Right atrium auricular region (tissue), 2 donors: ENCODE measurements at regions not wholly inside any gene's neighbourhood (a gene's known extent, or its start where the extent isn't known, plus 50 kb on each side); places are given as distances from the start of the nearest gene placed in this dataset.
A peak's percentile ranks its signal among the peaks of the same experiment; 100 is the strongest.
"Not testable (repeated sequence)": the region's sequence is repeated elsewhere in the genome, so short reads cannot be mapped to it uniquely, and the experiment has no call there.

Source experiments
- DNase-seq: peaks from one replicate; pipeline ENCODE4 v3.0.0-alpha.2; 2019; ENCODE audit warnings: low spot score
- H3K27ac ChIP-seq, 2 donors: fragments of 200-600 bp; sonication (generic); 1 replicate in 1 of 2; 2 replicates in 1 of 2; pipeline ENCODE4 v1.5.1; 2016 to 2019
- H3K27me3 ChIP-seq, 2 donors: fragments of 200-600 bp; sonication (generic); one replicate each; pipeline versions ENCODE4 v1.5.1 to v1.6.0; 2017 to 2019
- H3K36me3 ChIP-seq: fragments of 200-600 bp; sonication (generic); one replicate; pipeline ENCODE4 v1.5.1; 2016
- H3K4me1 ChIP-seq, 2 donors: fragments of 200-600 bp; sonication (generic); one replicate each; pipeline versions ENCODE4 v1.5.1 to v1.6.0; 2017 to 2019
- H3K4me3 ChIP-seq, 2 donors: fragments of 200-600 bp; sonication (generic); 1 replicate in 1 of 2; 2 replicates in 1 of 2; pipeline ENCODE4 v1.5.1; 2017 to 2019; ENCODE audit warnings: mild to moderate bottlenecking in 1 of 2, moderate library complexity in 1 of 2
- H3K9me3 ChIP-seq, 2 donors: fragments of 200-600 bp; sonication (generic); one replicate each; pipeline ENCODE4 v1.5.1; 2019
- TF ChIP-seq, protein P1 (sequence below), 2 donors: fragments of 200-600 bp; sonication (generic); IDR thresholded peaks; one replicate each; pipeline ENCODE4 v1.5.1; 2019; ENCODE audit warnings: antibody characterized with exemption in 2 of 2

DNA sequence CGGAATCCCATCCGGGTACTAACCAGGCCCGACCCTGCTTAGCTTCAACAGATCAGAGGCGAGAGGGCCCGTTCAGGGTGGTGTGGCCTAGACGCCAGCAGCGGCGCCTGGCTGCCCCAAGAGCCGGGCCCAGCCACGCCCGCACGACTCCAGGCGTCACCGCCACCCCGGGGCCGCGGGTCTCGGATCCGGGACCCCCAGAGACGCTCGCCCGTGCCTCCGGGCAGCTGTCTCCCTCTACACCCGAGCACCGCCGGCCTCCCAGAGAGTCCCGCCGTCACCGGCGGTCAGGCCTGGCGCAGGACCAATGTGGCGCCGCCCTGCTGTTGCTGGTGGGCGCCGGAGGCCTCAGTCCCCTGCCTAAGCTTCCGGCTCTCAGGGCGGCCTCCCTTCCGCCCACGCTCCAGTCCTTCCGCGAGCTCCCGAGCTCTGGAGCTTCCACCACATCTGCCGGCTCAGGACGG is 441.2 kb upstream of the DEFB115 start:
- Histone ChIP-seq H3K27ac (no peak overlapping the region), H3K36me3 (no peaks in the 10 kb centered on the region), H3K4me1 (no peaks in the 10 kb centered on the region), H3K4me3 (peak overlapping the region in 1 of 2 donors; percentile 15), H3K27me3 (no peaks in the 10 kb centered on the region), H3K9me3 (peaks cover 0 to 16% of the 10 kb centered on the region in 2 donors)
- TF ChIP-seq, protein P1, sequence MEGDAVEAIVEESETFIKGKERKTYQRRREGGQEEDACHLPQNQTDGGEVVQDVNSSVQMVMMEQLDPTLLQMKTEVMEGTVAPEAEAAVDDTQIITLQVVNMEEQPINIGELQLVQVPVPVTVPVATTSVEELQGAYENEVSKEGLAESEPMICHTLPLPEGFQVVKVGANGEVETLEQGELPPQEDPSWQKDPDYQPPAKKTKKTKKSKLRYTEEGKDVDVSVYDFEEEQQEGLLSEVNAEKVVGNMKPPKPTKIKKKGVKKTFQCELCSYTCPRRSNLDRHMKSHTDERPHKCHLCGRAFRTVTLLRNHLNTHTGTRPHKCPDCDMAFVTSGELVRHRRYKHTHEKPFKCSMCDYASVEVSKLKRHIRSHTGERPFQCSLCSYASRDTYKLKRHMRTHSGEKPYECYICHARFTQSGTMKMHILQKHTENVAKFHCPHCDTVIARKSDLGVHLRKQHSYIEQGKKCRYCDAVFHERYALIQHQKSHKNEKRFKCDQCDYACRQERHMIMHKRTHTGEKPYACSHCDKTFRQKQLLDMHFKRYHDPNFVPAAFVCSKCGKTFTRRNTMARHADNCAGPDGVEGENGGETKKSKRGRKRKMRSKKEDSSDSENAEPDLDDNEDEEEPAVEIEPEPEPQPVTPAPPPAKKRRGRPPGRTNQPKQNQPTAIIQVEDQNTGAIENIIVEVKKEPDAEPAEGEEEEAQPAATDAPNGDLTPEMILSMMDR (IDR thresholded peaks at IDR 0.05) = no peak
- no peak for DNase-seq

DNA sequence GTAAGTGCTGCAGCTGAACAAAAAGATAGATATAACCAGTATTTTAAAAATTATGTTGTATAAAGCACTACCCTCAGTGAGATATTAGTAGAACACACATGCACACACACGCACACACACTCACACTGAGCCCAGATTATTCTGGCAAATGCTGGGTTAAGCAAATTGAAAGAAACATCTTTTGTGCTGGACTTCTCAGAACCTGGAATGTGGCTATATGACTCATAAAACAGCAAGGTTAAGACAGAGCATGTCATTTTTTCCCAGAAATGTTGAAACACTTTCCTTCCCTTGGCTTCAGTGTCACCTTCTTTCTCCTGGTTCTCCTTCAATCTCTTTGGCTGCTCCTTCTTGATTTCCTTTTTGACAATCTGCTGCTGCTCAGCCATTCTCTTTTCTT is 435.8 kb upstream of the DEFB115 start:
- not testable (repeated sequence) for H3K36me3 ChIP-seq, DNase-seq, H3K27me3 ChIP-seq, H3K4me3 ChIP-seq, H3K27ac ChIP-seq, H3K4me1 ChIP-seq
- H3K9me3 ChIP-seq = peaks cover 0 to 15% of the 10 kb centered on the region in 2 donors

DNA sequence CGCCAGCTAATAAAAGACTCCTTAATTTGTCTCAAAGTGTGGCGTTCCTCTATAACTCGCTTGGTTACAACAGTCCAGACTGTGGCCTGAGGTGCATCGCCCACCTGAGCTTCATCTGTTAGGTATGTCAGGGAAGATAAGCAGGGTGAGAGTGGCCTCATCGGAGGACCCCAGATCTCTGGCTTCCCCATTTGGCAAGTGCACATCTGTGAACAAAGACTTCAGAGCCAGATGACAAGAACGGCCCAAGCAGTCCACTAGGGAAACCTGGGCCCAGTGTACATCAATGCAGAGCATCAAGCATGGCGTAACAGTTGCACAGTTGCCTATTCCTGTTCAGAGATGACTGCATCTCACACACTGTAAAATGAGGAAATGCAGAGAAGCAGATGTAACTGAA is 432.8 kb upstream of the DEFB115 start:
- H3K4me1 ChIP-seq, H3K27ac ChIP-seq, DNase-seq, H3K9me3 ChIP-seq, H3K4me3 ChIP-seq, H3K36me3 ChIP-seq, H3K27me3 ChIP-seq: not testable (repeated sequence)

DNA sequence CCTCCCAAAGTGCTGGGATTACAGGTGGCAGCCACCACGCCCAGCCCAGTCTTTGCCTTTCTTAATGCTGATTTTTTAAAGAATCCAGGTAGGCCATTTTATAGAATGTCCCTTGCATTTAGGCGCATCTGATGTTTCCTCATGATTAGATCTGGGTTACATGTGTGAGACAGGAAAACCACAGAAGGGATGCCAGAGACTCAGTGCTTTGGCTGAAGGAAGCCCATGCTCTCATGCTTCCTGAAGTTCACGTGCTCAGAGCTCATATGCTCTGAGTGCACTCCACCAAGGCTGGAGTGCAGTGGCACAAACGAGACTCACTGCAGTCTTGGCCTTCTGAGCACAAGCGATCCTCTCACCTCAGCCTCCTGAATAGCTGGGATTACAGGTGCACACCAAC is 411.5 kb upstream of the DEFB115 start:
- DNase-seq, H3K27me3 ChIP-seq, H3K4me1 ChIP-seq, H3K36me3 ChIP-seq, H3K9me3 ChIP-seq, H3K27ac ChIP-seq, H3K4me3 ChIP-seq: not testable (repeated sequence)

DNA sequence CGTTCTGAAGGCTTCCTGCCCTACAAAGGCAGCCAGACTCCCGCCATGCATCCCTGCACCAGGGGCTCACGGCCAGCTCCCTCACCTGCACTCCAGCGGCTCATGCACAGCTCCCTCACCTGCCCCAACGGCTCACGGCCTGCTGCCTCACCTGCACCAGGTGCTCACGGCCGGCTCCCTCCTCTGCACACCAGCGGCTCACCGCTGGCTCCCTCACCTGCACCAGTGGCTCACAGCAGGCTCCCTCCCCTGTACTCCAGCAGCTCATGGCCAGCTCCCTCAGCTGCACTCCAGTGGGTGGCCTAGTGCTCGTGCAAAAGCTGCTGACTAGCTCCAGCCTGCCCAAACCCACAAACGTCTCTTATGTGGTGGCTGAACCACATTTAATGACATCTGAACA is 389.2 kb upstream of the DEFB115 start:
- not testable (repeated sequence) for H3K4me1 ChIP-seq, DNase-seq, H3K36me3 ChIP-seq, H3K27me3 ChIP-seq, H3K4me3 ChIP-seq, H3K27ac ChIP-seq, H3K9me3 ChIP-seq

DNA sequence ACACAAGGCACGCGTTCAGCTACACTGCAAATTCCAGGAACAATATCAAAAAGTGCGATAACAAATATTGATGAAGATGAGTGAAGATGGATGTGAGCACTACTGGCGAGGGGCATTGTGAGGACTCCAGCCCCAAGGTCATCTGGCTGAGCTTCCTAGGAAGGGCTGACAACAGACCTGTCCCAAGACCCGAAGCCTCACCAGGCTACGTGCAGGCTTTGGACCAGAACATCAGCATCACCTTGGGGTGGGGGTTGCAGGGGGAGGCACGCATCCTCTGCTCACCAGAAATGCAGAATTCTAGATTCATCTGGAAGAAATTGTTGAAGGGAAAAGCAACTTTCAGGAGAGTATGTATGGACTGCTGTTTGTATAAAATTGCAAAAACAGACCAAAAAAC is 386.3 kb upstream of the DEFB115 start:
- H3K36me3 ChIP-seq, DNase-seq, H3K27me3 ChIP-seq, H3K27ac ChIP-seq, H3K4me1 ChIP-seq, H3K4me3 ChIP-seq, H3K9me3 ChIP-seq: not testable (repeated sequence)

DNA sequence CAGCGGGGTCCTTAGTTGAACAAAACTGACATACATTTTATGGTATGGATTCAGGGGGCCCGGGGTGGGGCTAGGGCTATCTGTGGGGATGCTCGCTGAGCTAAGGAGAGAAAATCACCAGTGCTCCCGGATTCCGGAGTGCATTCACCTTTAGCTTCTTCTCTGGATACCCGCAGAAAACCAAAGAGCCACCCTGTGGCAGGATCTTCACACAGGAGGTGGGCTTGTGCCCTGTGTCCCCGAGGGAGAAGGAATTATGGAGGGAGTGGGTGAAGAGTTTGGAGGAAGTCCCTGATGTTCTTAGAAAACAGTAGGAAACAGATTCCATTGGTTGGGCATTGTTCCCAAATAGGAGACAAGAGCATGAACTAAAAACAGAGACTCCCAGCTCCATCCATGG is 385.2 kb upstream of the DEFB115 start:
- H3K27ac ChIP-seq, DNase-seq, H3K4me3 ChIP-seq, H3K9me3 ChIP-seq, H3K36me3 ChIP-seq, H3K4me1 ChIP-seq, H3K27me3 ChIP-seq: not testable (repeated sequence)

DNA sequence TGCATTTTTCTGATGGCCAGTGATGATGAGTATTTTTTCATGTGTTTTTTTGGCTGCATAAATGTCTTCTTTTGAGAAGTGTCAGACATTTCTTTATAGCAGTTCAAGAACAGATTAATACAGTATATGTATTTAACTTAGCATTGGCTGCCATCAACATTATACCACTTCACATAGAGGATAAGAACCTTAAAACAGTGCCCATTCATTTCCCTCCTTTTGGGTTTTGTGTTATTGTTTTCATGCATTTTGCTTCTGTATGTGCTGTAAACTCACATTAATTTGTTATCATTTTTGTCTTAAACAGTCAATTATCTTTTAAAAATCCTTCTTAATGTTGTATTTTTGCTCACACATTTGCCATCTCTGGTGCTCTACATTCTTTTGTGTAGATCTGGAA is 381.6 kb upstream of the DEFB115 start:
- not testable (repeated sequence) for H3K27me3 ChIP-seq, H3K4me1 ChIP-seq, H3K36me3 ChIP-seq, H3K27ac ChIP-seq, H3K4me3 ChIP-seq, DNase-seq, H3K9me3 ChIP-seq

DNA sequence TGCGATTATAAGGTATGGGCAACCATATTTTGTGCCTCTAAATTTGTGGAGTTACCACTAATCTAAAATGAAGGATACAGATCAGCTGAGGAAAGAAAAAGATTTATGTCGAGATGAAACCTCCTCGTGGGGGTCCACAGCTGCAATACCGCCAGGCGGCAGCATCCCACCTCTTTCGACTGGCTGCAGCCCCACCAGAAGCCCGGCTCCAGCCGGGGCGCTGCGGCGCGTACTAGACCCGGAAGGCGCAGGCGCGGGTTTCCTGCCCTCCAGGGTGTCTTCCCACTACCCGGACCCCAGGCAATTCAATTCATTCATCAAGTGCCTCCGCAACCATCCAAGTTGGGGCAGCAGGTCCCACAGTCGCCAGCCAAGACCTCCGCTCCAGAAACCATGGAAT is 366.1 kb upstream of the DEFB115 start:
- H3K4me1 ChIP-seq, H3K4me3 ChIP-seq, H3K27me3 ChIP-seq, H3K36me3 ChIP-seq, DNase-seq, H3K27ac ChIP-seq, H3K9me3 ChIP-seq: not testable (repeated sequence)

DNA sequence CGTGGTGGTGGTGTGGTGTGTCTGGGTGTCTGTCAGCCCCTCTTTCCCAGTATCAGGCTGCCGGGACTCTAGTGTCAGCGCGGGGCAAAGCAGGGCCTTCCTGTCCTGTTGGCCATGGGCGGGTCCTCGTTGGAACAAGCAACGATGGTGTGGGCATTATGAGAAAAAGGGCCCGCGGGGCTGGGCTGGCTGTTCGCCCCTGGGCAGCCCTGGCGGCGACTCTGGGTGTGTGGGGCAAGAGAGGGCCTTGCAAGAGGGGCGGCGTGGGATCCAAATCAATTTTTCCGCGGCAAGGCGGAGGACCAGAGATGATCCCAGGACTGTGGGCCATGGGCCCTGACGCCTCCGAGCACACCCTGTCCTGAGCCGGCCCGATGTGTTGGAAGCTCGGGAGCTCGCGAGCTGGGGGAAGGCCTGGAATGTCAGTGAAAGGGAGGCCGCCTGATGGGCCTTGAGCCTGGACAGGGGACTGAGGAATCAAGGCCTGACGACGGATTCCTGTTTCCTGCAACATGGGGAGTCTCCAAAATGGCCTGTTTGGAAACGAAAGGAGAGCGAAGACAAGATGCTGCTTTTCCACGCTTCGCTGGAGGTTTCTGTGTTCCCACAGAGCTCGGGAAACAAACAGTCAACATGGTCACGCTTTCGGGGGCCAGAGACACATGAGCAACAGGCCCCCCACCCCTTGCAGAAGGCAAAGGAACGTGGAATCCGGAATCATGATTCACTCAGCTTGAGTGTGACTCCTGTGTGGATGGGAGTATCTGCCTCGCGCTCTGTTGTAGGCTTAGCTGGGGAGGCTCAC is 364.7 kb upstream of the DEFB115 start:
- no peaks in the 10 kb centered on the region for H3K27me3 ChIP-seq

DNA sequence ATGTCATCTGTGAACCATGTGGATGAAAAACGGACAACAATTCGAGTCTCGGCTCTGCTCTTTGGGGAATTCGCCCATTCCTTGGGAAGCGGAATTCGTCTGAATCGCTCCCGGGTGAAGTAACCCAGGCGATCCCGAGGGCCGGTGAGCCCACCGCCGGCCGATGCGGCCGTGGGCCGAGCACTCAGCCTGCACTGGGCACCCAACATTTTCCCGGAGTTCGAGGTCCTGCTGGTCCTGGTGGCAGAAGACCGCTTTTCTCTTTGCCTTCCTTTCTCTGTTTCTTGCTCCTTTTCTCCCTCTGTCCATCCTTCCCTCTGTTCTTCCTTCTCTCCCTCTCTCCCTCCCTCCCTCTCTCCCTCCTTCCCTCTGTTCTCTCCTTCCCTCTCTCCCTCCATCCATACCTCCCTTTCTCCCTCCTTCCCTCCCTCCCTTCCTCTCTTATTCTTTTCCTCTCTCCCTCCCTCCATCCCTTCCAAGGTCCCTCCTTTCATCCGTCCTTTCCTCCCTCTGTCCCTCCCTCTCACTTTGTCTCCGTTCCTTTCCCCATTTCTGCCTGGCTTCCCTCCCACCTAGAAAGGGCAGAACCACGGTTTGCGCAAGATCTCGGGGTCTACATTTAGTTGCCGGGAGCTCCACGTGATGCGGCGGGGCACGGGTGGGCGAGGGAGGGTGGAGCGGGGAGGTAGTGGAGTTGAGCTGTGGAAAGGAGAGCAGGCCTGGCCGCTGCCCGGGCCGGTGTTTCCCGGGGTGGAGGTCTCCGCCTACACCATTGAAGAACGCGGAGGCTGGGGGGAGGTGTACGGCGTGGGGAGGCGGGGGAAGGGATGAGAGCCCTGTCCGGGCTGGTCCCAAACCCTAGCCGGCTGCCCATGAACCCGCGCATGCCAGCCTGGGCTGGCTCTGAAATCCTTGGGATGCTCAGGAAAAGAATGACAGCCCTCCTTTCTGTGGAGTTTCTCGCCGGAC is 363.8 kb upstream of the DEFB115 start:
- not testable (repeated sequence) for H3K36me3 ChIP-seq, H3K9me3 ChIP-seq, H3K27ac ChIP-seq, H3K4me3 ChIP-seq, H3K27me3 ChIP-seq, DNase-seq, H3K4me1 ChIP-seq

More for the DNA sequence above, 364.7 kb upstream of the DEFB115 start:
- Histone ChIP-seq H3K4me3 (no peak overlapping the region), H3K9me3 (no peaks in the 10 kb centered on the region), H3K4me1 (no peaks in the 10 kb centered on the region), H3K27ac (no peak overlapping the region), H3K36me3 (no peaks in the 10 kb centered on the region)
- DNase-seq = no peak
- TF ChIP-seq, protein P1 (IDR thresholded peaks at IDR 0.05) = no peak

DNA sequence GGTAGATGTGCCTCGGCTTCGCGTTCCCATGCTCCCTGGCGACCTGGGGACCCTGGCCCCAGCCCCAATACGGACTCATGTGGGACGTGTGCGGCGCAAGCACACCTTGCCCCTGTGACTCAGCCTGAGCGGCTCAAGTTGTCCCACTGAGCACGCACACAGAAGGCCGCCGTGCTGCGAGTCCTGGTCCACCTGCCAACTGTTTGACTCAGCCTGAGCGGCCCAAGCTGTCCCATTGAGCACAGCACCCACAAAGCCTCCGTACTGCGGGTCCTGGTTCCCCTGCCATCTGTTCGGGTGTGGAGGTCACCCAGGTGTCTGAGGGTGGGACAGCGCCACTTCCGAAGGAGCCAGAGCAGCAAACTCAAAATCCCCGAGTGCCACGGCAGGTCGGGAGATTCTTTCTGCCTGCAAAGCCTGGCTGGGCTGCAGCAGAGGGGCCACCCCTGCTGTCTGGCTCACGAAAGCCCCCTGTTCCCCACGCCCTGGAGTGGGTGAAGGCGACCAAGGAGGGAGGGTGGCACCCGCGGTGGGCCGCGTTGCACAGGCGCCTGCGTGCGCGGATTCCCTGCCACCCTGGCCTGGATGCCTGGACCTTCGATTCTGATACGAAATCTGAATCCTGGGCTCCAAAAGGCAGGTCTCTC is 362.6 kb upstream of the DEFB115 start:
- H3K36me3 ChIP-seq, H3K4me1 ChIP-seq, H3K27ac ChIP-seq: not testable (repeated sequence)

More for the DNA sequence above, 362.6 kb upstream of the DEFB115 start:
- not testable (repeated sequence) for H3K9me3 ChIP-seq, DNase-seq, H3K4me3 ChIP-seq, H3K27me3 ChIP-seq
